Glomerular endothelial cell (primary cell): ENCODE measurements at regions not wholly inside any gene's neighbourhood (a gene's known extent, or its start where the extent isn't known, plus 50 kb on each side); places are given as distances from the start of the nearest gene placed in this dataset.
"Not testable (repeated sequence)": the region's sequence is repeated elsewhere in the genome, so short reads cannot be mapped to it uniquely, and the experiment has no call there.

Experiments
- DNase-seq: peaks from one replicate; pipeline ENCODE4 v3.0.0-alpha.2; 2011; ENCODE audit warnings: low read depth, low spot score; ENCODE audit errors: extremely low read depth

DNA sequence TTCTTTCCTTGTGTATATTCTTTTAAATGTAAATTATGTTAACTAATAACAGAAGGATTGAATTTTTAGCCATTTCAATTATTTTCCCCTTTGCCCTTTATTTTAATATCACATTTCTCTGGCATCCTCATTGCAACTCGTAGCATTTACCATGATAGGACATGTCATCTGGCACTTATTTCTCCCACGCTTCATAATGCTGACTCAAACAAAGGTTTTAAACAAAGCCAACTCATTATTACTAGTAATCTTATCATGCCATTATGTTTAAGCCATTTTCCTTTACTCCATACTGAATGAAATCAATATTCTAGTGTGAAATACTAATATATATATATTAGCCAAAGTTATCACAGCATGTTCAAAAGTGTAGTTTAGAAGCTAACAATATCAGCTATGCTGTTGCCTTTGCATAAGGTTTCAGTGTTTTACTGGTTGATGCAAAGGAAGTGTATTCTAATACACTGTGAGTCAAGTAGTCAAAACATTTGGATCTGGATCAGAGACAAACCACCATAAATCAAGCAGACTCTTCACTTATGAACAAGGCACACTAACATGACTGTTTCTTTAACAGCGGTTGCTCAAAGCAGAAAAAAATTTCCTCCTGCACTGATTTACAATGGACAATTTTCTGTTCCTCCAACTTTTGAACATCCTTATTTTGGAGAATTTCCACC, 281.6 kb downstream of the SLC7A11 start:
- DNase-seq, result no peak

- DNase-seq, result no peak
Measured at GRCh38 chr4:137957806-137958205, 284.3 kb downstream of the SLC7A11 start.

DNA sequence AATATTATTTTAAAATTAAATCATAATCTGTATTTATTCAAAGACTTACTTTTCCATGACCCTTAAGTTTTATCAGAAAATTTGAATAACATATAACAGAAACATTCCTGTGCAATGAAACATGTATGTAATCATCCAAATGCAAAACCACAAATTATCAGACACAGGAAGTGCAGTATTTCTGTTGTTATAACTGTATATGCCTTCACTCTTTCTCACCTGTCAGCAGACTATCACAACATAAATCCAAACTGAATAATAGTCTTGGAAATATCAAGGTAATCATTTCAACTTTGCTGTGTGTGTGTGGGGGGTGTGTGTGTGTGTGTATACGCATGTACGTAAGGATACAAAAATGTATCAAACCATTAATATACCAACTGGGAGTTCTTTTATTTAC, 285.9 kb downstream of the SLC7A11 start:
- DNase-seq, result no peak

DNA sequence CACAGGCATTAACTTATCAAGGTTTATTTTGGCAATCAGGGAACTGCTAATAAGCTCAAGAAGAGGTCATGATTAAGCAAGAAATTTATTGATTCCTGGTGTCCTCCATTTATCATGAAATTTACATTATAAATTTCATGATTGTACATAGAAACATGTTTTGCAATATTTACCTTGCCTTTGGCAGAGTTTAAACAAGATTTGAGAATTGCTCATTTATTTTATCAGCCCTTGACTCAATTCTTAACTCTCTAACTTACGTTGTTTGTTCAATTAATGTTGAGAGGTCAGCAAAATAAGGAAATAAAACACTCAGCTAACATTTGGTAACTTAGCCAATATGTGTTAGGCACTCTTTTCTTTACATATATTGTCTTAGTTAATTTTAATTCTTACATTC, 286.6 kb downstream of the SLC7A11 start:
- no peak for DNase-seq

DNA sequence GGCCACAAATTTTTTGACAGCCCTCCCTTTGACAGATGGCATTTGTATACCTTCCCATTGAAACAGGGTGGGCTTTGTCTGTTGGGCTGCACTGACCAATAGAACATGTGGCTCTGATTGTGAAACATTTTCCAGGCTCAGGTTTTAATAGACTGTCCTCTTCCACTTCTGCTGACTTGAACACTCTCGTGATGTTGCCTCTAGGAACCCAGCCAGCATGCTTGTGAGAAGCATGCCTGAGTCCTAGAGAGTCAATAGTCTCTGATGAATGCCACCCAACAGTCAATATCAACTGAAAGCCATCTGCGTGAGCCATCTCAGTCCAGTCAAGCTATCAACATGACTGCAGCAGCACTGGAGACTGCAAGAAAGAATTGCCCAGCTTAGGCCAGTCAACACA, 290.0 kb downstream of the SLC7A11 start:
- DNase-seq, result no peak

DNA sequence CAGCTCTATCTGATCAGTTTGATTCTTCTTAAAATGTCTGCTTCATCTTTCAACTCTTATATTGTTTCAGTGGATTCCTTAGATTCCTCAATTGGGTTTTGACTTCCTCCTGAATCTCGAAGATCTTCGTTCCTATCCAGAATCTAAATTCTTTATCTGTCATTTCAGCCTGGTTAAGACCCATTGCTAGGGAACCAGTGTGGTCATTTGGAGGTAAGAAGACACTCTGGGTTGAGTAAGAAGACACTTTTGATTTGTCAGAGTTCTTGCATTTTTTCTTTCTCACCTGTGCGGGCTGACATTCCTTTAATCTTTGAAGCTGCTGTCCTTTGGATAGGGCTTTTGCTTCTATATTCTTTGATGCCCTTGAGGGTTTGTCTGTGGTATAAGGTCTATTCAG, 291.9 kb downstream of the SLC7A11 start:
- no peak for DNase-seq

- DNase-seq, result no peak
Measured at GRCh38 chr4:137949746-137950145, 292.4 kb downstream of the SLC7A11 start.

- no peak for DNase-seq
Measured at GRCh38 chr4:137946453-137947174, 295.5 kb downstream of the SLC7A11 start.

DNA sequence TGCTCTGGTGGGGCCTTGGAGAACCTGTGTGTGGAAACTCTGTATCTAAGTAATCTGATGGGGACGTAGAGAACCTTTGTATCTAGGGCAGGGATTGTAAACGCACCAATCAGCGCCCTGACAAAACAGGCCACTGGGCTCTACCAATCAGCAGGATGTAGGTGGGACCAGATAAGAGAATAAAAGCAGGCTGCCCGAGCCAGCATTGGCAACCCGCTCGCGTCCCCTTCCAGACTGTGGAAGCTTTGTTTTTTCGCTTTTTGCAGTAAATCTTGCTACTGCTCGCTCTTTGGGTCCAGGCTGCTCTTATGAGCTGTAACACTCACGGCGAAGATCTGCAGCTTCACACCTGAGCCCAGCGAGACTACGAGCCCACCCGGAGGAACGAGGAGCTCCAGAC, 299.3 kb downstream of the SLC7A11 start:
- DNase-seq, result not testable (repeated sequence)

DNA sequence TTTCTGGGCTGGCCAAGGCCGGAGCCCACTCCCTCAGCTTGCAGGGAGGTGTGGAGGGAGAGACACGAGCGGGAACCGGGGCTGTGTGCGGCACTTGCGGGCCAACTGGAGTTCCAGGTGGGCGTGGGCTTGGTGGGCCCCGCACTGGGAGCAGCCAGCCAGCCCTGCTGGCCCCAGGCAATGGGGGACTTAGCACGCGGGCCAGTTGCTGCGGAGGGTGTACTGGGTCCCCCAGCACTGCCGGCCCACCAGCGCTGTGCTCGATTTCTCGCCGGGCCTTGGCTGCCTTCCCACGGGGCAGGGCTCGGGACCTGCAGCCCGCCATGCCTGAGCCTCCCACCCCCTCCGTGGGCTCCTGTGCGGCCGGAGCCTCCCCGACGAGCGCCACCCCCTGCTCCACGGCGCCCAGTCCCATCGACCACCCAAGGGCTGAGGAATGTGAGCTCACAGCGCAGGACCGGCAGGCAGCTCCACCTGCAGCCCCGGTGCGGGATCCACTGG, 300.1 kb downstream of the SLC7A11 start:
- not testable (repeated sequence) for DNase-seq

DNA sequence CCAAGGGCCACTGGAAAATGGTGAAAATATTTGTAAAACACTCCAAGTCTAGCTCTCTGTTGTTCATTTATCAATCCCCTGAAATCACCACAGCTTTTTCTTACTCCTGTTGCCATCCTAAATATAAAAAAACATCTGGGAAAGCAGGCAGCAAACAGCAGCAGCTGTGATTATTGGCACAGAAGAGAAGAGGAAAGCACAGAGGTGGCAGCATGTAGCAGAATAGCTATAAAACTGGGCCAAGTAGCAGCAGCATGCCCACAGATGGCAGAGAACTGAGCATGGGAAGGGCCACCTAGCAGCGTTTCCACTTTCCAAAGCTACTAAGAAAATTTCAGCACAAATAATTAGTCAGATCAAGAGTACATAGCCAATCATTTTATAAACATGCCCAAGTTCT, 307.2 kb downstream of the SLC7A11 start:
- DNase-seq, result no peak

GRCh38 chr4:137934046-137934445, 308.1 kb downstream of the SLC7A11 start:
- DNase-seq, result no peak

- DNase-seq, result no peak
Measured at GRCh38 chr4:137927972-137928371, 314.2 kb downstream of the SLC7A11 start.

GRCh38 chr4:137923494-137923893, 318.7 kb downstream of the SLC7A11 start:
- DNase-seq, result no peak

DNA sequence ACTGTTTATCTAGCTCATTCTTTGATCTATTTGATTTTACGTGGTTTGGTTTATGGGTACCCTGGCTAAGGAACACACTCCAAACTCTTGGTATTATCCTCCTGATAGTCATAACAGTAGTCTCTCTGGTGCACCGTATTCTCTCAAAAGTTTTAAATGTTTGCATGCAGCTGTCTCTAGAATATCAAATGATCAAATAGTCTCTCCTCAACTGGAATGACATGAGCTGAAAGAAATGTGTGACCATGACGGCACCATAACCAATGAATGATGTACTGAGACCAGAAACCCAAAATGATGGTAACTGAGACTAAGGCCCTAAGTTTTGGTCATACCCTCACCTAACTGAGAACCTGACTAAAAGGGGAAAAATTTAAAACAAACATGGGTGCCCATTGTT, 319.4 kb downstream of the SLC7A11 start:
- DNase-seq, result no peak

- no peak for DNase-seq
Measured at GRCh38 chr4:137909529-137910309, 332.4 kb downstream of the SLC7A11 start.

DNA sequence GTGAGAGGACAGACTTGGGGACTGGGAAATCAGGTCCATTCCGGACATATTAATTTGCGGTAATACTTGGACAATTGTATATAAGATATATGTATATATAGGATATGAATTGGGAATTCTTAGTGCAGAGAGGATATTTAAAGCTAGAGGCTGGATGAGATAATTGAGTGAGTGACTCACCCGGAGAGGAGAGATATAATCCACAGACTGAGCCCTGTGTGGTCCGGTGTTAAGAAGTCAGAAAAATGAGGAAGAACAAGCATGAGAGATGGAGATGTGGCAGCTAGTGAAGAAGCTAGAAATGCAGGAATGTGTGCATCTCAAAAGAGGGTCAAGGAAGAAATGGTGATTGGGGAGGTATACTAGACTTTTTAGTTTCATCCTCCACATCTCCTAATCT, 336.2 kb downstream of the SLC7A11 start:
- no peak for DNase-seq

GRCh38 chr4:137901114-137901513, 341.0 kb downstream of the SLC7A11 start:
- DNase-seq, result no peak

DNA sequence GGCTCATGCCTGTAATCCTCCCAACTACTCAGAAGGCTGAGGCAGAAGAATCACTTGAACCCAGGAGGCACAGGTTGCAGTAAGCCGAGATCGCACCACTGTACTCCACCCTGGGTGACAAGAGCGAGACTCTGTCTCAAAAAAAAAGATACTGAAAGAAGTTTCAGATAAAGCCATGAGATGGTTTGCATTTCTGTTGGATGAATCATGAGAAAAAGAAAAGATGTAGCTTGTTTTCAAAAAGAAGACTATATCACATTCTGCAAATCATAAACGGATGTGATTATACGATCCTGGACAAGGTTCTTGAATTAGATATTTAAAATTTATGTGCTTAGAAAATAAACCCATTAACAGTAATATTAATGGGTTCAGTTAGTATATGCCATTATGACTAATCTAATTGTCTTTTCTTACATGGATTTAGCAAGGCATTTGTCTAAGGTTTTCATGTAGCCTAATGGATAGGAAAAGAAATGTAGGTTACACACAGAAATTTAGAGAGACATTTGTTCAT, 345.9 kb downstream of the SLC7A11 start:
- DNase-seq, result no peak

- not testable (repeated sequence) for DNase-seq
Measured at GRCh38 chr4:137895515-137895914, 346.6 kb downstream of the SLC7A11 start.

- no peak for DNase-seq
Measured at GRCh38 chr4:137892134-137892533, 350.0 kb downstream of the SLC7A11 start.
